ENCODE measurements at regions not wholly inside any gene's neighbourhood (a gene's known extent, or its start where the extent isn't known, plus 50 kb on each side); places are given as distances from the start of the nearest gene placed in this dataset.

GRCh38 chr5:124200381-124200780 lies 546.1 kb downstream of the ZNF608 start:
- Histone ChIP-seq H3K79me2 (ENCODE audit: insufficient read depth, low read length) (no peaks in the 10 kb centered on the region), H3K4me2 (replicated peaks; ENCODE audit: extremely low read depth, low read length, poor library complexity, severe bottlenecking) (no peak overlapping the region), H3K9me3 (replicated peaks in 1 of 2; ENCODE audit: control insufficient read depth in 1 of 2, insufficient read depth in 1 of 2, low read length in 2 of 2) (peaks cover 14 to 18% of the 10 kb centered on the region in 2 donors), H3K27me3 (ENCODE audit: control insufficient read depth in 2 of 2, insufficient read depth in 2 of 2, low read length in 2 of 2) (no peaks in the 10 kb centered on the region), H3K36me3 (replicated peaks in 1 of 2; ENCODE audit: control insufficient read depth in 1 of 2, insufficient read depth in 2 of 2, low read length in 2 of 2) (no peaks in the 10 kb centered on the region), H3K27ac (ENCODE audit: low read depth in 1 of 2, low read length in 2 of 2) (no peak overlapping the region), H3K4me1 (ENCODE audit: control insufficient read depth in 1 of 2, insufficient read depth in 2 of 2, low read length in 2 of 2) (no peaks in the 10 kb centered on the region), H4K20me1 (ENCODE audit: insufficient read depth, low read length) (no peaks in the 10 kb centered on the region), H2AFZ (ENCODE audit: insufficient read depth, low read depth, low read length, poor library complexity, severe bottlenecking) (no peak overlapping the region), H3K9ac (ENCODE audit: insufficient read depth, low read length, poor library complexity, severe bottlenecking) (no peak overlapping the region), H3K4me3 (replicated peaks in 1 of 3; ENCODE audit: low read depth in 2 of 3, low read length in 3 of 3) (no peak overlapping the region)
- H3K4me1 Mint-ChIP-seq, result no peaks in the 10 kb centered on the region
- intact Hi-C loops (cut with micrococcal nuclease), result no loop called here
- no peak overlapping the region for H3K27ac Mint-ChIP-seq
- TF ChIP-seq, protein P1, sequence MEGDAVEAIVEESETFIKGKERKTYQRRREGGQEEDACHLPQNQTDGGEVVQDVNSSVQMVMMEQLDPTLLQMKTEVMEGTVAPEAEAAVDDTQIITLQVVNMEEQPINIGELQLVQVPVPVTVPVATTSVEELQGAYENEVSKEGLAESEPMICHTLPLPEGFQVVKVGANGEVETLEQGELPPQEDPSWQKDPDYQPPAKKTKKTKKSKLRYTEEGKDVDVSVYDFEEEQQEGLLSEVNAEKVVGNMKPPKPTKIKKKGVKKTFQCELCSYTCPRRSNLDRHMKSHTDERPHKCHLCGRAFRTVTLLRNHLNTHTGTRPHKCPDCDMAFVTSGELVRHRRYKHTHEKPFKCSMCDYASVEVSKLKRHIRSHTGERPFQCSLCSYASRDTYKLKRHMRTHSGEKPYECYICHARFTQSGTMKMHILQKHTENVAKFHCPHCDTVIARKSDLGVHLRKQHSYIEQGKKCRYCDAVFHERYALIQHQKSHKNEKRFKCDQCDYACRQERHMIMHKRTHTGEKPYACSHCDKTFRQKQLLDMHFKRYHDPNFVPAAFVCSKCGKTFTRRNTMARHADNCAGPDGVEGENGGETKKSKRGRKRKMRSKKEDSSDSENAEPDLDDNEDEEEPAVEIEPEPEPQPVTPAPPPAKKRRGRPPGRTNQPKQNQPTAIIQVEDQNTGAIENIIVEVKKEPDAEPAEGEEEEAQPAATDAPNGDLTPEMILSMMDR (IDR thresholded peaks at IDR 0.05), result no peak
- DNase-seq, result no peak
- H3K4me3 Mint-ChIP-seq, result no peak overlapping the region
- WGBS (ENCODE audit: insufficient coverage), result no CpG with 5 or more reads among the region's 1 CpG
- peaks cover 6 to 17% (median 13%) of the 10 kb centered on the region in 7 donors for H3K9me3 Mint-ChIP-seq
- no peaks in the 10 kb centered on the region for H3K36me3 Mint-ChIP-seq
- H3K27me3 Mint-ChIP-seq (ENCODE audit: low read depth in 3 of 3), result no peaks in the 10 kb centered on the region

DNA sequence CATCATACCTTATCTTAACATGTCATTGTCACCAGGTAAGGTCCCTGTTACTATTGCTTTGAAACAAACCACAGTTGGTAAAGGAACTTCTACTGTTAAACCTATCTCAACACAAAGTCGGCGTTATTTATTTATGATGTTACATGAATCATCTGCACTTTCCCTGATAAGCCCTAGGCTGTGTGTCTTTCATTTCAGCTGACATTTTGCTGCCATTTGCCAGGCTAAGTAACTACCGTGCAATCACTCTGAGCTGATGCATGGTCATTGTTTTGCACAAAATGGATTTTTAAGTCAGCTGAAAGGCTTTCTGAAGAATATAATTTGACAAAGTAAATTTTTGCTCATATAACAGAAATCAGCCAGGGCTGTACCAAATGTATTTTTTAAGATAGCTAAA lies 546.5 kb downstream of the ZNF608 start:
- WGBS (ENCODE audit: insufficient coverage), result 100% methylated on average over 3 of the region's 3 CpGs
- Mint-ChIP-seq H3K27ac (no peak overlapping the region), H3K27me3 (ENCODE audit: low read depth in 3 of 3) (no peaks in the 10 kb centered on the region), H3K9me3 (peaks cover 6 to 17% (median 13%) of the 10 kb centered on the region in 7 donors), H3K4me1 (no peaks in the 10 kb centered on the region), H3K4me3 (no peak overlapping the region), H3K36me3 (no peaks in the 10 kb centered on the region)
- H3K27ac ChIP-seq (ENCODE audit: low read depth in 1 of 2, low read length in 2 of 2), result no peak overlapping the region
- no peaks in the 10 kb centered on the region for H3K79me2 ChIP-seq (ENCODE audit: insufficient read depth, low read length)
- H3K27me3 ChIP-seq (ENCODE audit: control insufficient read depth in 2 of 2, insufficient read depth in 2 of 2, low read length in 2 of 2), result no peaks in the 10 kb centered on the region
- no peaks in the 10 kb centered on the region for H3K36me3 ChIP-seq (replicated peaks in 1 of 2; ENCODE audit: control insufficient read depth in 1 of 2, insufficient read depth in 2 of 2, low read length in 2 of 2)
- H2AFZ ChIP-seq (ENCODE audit: insufficient read depth, low read depth, low read length, poor library complexity, severe bottlenecking), result no peak overlapping the region
- H3K9ac ChIP-seq (ENCODE audit: insufficient read depth, low read length, poor library complexity, severe bottlenecking), result no peak overlapping the region
- intact Hi-C loops (cut with micrococcal nuclease), result no loop called here
- no peak overlapping the region for H3K4me2 ChIP-seq (replicated peaks; ENCODE audit: extremely low read depth, low read length, poor library complexity, severe bottlenecking)
- no peaks in the 10 kb centered on the region for H3K4me1 ChIP-seq (ENCODE audit: control insufficient read depth in 1 of 2, insufficient read depth in 2 of 2, low read length in 2 of 2)
- no peak overlapping the region for H3K4me3 ChIP-seq (replicated peaks in 1 of 3; ENCODE audit: low read depth in 2 of 3, low read length in 3 of 3)
- H3K9me3 ChIP-seq (replicated peaks in 1 of 2; ENCODE audit: control insufficient read depth in 1 of 2, insufficient read depth in 1 of 2, low read length in 2 of 2), result peaks cover 14 to 18% of the 10 kb centered on the region in 2 donors
- TF ChIP-seq, protein P1 (IDR thresholded peaks at IDR 0.05), result no peak
- H4K20me1 ChIP-seq (ENCODE audit: insufficient read depth, low read length), result no peaks in the 10 kb centered on the region
- DNase-seq, result no peak

Measured in CD14-positive monocyte (primary cell).